GM18517 (cell line): ENCODE measurements at regions not wholly inside any gene's neighbourhood (a gene's known extent, or its start where the extent isn't known, plus 50 kb on each side); places are given as distances from the start of the nearest gene placed in this dataset.

Experiments used
- ATAC-seq: cut with Tn5 transposase; IDR thresholded peaks from one replicate; pipeline ENCODE4 v1.9.1; 2021; ENCODE audit warnings: mild to moderate bottlenecking, moderate library complexity; ENCODE audit not compliant: unreplicated experiment

GRCh38 chr11:15757048-15757698, 599.2 kb downstream of the SOX6 start:
- ATAC-seq = no peak

GRCh38 chr11:15758857-15759465, 597.4 kb downstream of the SOX6 start:
- no peak for ATAC-seq

- no peak for ATAC-seq
Observed at GRCh38 chr11:15761235-15761634, 595.1 kb downstream of the SOX6 start.

GRCh38 chr11:15764326-15764725, 592.0 kb downstream of the SOX6 start:
- no peak for ATAC-seq

GRCh38 chr11:15764948-15765347, 591.4 kb downstream of the SOX6 start:
- no peak for ATAC-seq

- ATAC-seq = no peak
Observed at GRCh38 chr11:15765530-15765929, 590.8 kb downstream of the SOX6 start.

- no peak for ATAC-seq
Observed at GRCh38 chr11:15768321-15768720, 588.0 kb downstream of the SOX6 start.

GRCh38 chr11:15769203-15769602, 587.1 kb downstream of the SOX6 start:
- ATAC-seq = no peak

GRCh38 chr11:15770798-15771414, 585.4 kb downstream of the SOX6 start:
- ATAC-seq = no peak

- no peak for ATAC-seq
Observed at GRCh38 chr11:15772547-15772946, 583.8 kb downstream of the SOX6 start.

- ATAC-seq = no peak
Observed at GRCh38 chr11:15772981-15773380, 583.4 kb downstream of the SOX6 start.

- ATAC-seq = no peak
Observed at GRCh38 chr11:15773476-15774387, 582.6 kb downstream of the SOX6 start.

GRCh38 chr11:15774388-15774939, 581.9 kb downstream of the SOX6 start:
- no peak for ATAC-seq

- no peak for ATAC-seq
Observed at GRCh38 chr11:15775015-15775541, 581.3 kb downstream of the SOX6 start.

- ATAC-seq = no peak
Observed at GRCh38 chr11:15775797-15776196, 580.5 kb downstream of the SOX6 start.

GRCh38 chr11:15776366-15776765, 580.0 kb downstream of the SOX6 start:
- ATAC-seq = no peak

- no peak for ATAC-seq
Observed at GRCh38 chr11:15779518-15779917, 576.8 kb downstream of the SOX6 start.

- no peak for ATAC-seq
Observed at GRCh38 chr11:15780382-15780781, 576.0 kb downstream of the SOX6 start.

- ATAC-seq = no peak
Observed at GRCh38 chr11:15780837-15781236, 575.5 kb downstream of the SOX6 start.

- no peak for ATAC-seq
Observed at GRCh38 chr11:15783619-15784018, 572.7 kb downstream of the SOX6 start.
